Neural cell (in vitro differentiated cells): ENCODE measurements at regions not wholly inside any gene's neighbourhood (a gene's known extent, or its start where the extent isn't known, plus 50 kb on each side); places are given as distances from the start of the nearest gene placed in this dataset.

Source experiments
- H2AFZ ChIP-seq: fragments of 200-600, 300-800 bp; sonication (generic), shearing (Covaris generic); 2 replicates; pipeline ENCODE4 v1.6.0; 2014; ENCODE audit warnings: low read depth, mild to moderate bottlenecking, antibody characterized with exemption, low read length, moderate library complexity
- H3F3A ChIP-seq: fragments of 200-600 bp; shearing (Covaris generic); 2 replicates; pipeline ENCODE4 v1.6.1; 2016; ENCODE audit warnings: mild to moderate bottlenecking, moderate library complexity, mixed read lengths, antibody characterized with exemption, low read length; ENCODE audit not compliant: insufficient read depth, poor library complexity, severe bottlenecking
- H3K27ac ChIP-seq: fragments of 200-600, 300-800 bp; sonication (generic), shearing (Covaris generic); 2 replicates; pipeline ENCODE4 v1.5.1; 2014; ENCODE audit warnings: mild to moderate bottlenecking, low read length, moderate library complexity
- H3K27me3 ChIP-seq: fragments of 300-800, 200-600 bp; sonication (generic), shearing (Covaris generic); 2 replicates; pipeline ENCODE4 v1.6.0; 2014; ENCODE audit warnings: mild to moderate bottlenecking, low read depth, low read length, moderate library complexity; ENCODE audit not compliant: insufficient read depth
- H3K36me3 ChIP-seq: fragments of 300-800, 200-600 bp; sonication (generic), shearing (Covaris generic); 2 replicates; pipeline ENCODE4 v1.5.1; 2014; ENCODE audit warnings: mild to moderate bottlenecking, antibody characterized with exemption, low read length, moderate library complexity; ENCODE audit not compliant: insufficient read depth
- H3K4me2 ChIP-seq: fragments of 300-800, 200-600 bp; sonication (generic), shearing (Covaris generic); 2 replicates; pipeline ENCODE4 v1.6.0; 2014; ENCODE audit warnings: mild to moderate bottlenecking, low read length
- H3K4me3 ChIP-seq: fragments of 300-800, 200-600 bp; sonication (generic), shearing (Covaris generic); 2 replicates; pipeline ENCODE4 v1.5.1; 2014; ENCODE audit warnings: mild to moderate bottlenecking, low read length, moderate library complexity
- H3K79me2 ChIP-seq: fragments of 200-600 bp; shearing (Covaris generic); replicated peaks from 2 replicates; pipeline ENCODE4 v1.6.0; 2014; ENCODE audit warnings: mild to moderate bottlenecking, low read length, moderate library complexity; ENCODE audit not compliant: insufficient read depth
- H3K9ac ChIP-seq: fragments of 300-800, 200-600 bp; sonication (generic), shearing (Covaris generic); 2 replicates; pipeline ENCODE4 v1.6.1; 2016; ENCODE audit warnings: mild to moderate bottlenecking, low read length, mixed read lengths
- H3K9me2 ChIP-seq: fragments of 200-600 bp; shearing (Covaris generic); 2 replicates; pipeline ENCODE4 v1.6.1; 2016; ENCODE audit warnings: mild to moderate bottlenecking, low read length, mixed read lengths; ENCODE audit not compliant: insufficient read depth
- H3K9me3 ChIP-seq: fragments of 200-600, 300-800 bp; sonication (generic), shearing (Covaris generic); 2 replicates; pipeline ENCODE4 v1.6.1; 2016; ENCODE audit warnings: mild to moderate bottlenecking, mixed run types, low read length, moderate library complexity, mixed read lengths
- H4K20me1 ChIP-seq: fragments of 200-600 bp; shearing (Covaris generic); 2 replicates; pipeline ENCODE4 v1.6.1; 2016; ENCODE audit warnings: mild to moderate bottlenecking, mixed run types; ENCODE audit not compliant: insufficient read depth
- EP300 ChIP-seq: fragments of 450-650 bp; conservative IDR thresholded peaks from 2 replicates; pipeline ENCODE4 v1.6.1; 2014; ENCODE audit warnings: antibody characterized with exemption, mild to moderate bottlenecking, moderate library complexity; ENCODE audit not compliant: poor library complexity, severe bottlenecking
- EZH2 ChIP-seq: fragments of 200-600, 300-800 bp; shearing (Covaris generic), sonication (generic); IDR thresholded peaks from 2 replicates; pipeline ENCODE4 v1.6.1; 2014; ENCODE audit warnings: antibody characterized with exemption, low read length, borderline replicate concordance, mild to moderate bottlenecking; ENCODE audit not compliant: insufficient read depth, poor library complexity, severe bottlenecking
- MXI1 ChIP-seq: fragments of 450-650 bp; conservative IDR thresholded peaks from 2 replicates; pipeline ENCODE4 v1.6.1; 2014; ENCODE audit warnings: antibody characterized with exemption, mild to moderate bottlenecking; ENCODE audit not compliant: poor library complexity, severe bottlenecking
- POLR2AphosphoS5 ChIP-seq: IDR thresholded peaks from 2 replicates; pipeline ENCODE4 v1.6.1; 2012
- RAD21 ChIP-seq: fragments of 450-650 bp; conservative IDR thresholded peaks from 2 replicates; pipeline ENCODE4 v1.6.1; 2014; ENCODE audit warnings: antibody characterized with exemption, mild to moderate bottlenecking, moderate library complexity
- SMC3 ChIP-seq: fragments of 450-650 bp; conservative IDR thresholded peaks from 2 replicates; pipeline ENCODE4 v1.6.1; 2014; ENCODE audit warnings: antibody characterized with exemption, mild to moderate bottlenecking, moderate library complexity; ENCODE audit not compliant: poor library complexity
- TAF1 ChIP-seq: IDR thresholded peaks from 2 replicates; pipeline ENCODE4 v1.6.1; 2012; ENCODE audit warnings: low read depth
- TF ChIP-seq, protein P1 (sequence below): fragments of 450-650 bp; IDR thresholded peaks from 2 replicates; pipeline ENCODE4 v1.5.1; 2014; ENCODE audit warnings: antibody characterized with exemption, mild to moderate bottlenecking, moderate library complexity; ENCODE audit not compliant: poor library complexity, severe bottlenecking
- TF ChIP-seq, protein P2 (sequence below): IDR thresholded peaks from 2 replicates; pipeline ENCODE4 v1.6.1; 2012; ENCODE audit warnings: borderline replicate concordance

DNA sequence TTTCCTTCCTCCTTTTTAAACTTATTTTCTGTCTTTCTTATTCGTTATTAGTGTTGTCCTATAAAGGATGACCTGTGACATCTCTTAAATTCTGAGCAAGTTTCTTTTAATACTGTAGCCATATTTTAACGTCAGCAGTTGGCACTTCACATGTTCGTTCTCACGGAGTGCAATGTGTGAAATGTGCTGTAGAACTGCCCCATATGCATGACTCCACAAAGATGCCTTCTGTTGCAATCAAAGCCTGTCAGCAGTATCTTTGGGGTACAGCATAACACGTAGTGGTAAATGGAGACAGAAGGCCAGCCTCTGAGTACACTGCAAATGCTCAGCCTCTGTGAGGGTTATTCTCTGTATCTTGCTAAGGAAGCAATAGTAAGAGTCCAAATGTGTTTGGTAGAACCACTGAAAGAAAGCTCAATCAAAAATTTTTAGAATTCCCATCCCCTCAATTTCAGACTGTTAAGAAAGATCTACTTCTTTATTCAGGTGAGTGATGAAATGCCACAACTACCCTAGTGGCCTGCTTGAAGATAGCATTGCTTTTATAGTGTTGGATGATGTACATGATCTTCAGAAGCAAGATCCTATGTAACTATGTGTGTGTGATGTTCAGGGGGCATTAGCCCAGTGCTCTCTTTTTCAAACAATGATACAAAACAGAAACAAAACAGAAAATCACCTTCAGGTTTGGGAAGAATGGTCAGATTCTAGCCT, 277.7 kb downstream of the TMEM167A start:
- H3K9ac ChIP-seq: no peak overlapping the region
- H4K20me1 ChIP-seq: no peaks in the 10 kb centered on the region
- no peaks in the 10 kb centered on the region for H3K27me3 ChIP-seq
- no peak overlapping the region for H3K27ac ChIP-seq
- no peaks in the 10 kb centered on the region for H3F3A ChIP-seq
- no peak overlapping the region for H3K4me2 ChIP-seq
- H3K9me2 ChIP-seq: no peaks in the 10 kb centered on the region
- TF ChIP-seq, protein P1, sequence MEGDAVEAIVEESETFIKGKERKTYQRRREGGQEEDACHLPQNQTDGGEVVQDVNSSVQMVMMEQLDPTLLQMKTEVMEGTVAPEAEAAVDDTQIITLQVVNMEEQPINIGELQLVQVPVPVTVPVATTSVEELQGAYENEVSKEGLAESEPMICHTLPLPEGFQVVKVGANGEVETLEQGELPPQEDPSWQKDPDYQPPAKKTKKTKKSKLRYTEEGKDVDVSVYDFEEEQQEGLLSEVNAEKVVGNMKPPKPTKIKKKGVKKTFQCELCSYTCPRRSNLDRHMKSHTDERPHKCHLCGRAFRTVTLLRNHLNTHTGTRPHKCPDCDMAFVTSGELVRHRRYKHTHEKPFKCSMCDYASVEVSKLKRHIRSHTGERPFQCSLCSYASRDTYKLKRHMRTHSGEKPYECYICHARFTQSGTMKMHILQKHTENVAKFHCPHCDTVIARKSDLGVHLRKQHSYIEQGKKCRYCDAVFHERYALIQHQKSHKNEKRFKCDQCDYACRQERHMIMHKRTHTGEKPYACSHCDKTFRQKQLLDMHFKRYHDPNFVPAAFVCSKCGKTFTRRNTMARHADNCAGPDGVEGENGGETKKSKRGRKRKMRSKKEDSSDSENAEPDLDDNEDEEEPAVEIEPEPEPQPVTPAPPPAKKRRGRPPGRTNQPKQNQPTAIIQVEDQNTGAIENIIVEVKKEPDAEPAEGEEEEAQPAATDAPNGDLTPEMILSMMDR: no peak
- TF ChIP-seq POLR2AphosphoS5 (no peak), TAF1 (no peak), EZH2 (no peak), RAD21 (no peak), SMC3 (no peak), EP300 (no peak), MXI1 (no peak)
- TF ChIP-seq, protein P2, sequence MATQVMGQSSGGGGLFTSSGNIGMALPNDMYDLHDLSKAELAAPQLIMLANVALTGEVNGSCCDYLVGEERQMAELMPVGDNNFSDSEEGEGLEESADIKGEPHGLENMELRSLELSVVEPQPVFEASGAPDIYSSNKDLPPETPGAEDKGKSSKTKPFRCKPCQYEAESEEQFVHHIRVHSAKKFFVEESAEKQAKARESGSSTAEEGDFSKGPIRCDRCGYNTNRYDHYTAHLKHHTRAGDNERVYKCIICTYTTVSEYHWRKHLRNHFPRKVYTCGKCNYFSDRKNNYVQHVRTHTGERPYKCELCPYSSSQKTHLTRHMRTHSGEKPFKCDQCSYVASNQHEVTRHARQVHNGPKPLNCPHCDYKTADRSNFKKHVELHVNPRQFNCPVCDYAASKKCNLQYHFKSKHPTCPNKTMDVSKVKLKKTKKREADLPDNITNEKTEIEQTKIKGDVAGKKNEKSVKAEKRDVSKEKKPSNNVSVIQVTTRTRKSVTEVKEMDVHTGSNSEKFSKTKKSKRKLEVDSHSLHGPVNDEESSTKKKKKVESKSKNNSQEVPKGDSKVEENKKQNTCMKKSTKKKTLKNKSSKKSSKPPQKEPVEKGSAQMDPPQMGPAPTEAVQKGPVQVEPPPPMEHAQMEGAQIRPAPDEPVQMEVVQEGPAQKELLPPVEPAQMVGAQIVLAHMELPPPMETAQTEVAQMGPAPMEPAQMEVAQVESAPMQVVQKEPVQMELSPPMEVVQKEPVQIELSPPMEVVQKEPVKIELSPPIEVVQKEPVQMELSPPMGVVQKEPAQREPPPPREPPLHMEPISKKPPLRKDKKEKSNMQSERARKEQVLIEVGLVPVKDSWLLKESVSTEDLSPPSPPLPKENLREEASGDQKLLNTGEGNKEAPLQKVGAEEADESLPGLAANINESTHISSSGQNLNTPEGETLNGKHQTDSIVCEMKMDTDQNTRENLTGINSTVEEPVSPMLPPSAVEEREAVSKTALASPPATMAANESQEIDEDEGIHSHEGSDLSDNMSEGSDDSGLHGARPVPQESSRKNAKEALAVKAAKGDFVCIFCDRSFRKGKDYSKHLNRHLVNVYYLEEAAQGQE: no peak
- no peak overlapping the region for H3K4me3 ChIP-seq
- H3K9me3 ChIP-seq: no peaks in the 10 kb centered on the region
- H3K79me2 ChIP-seq: no peaks in the 10 kb centered on the region
- no peak overlapping the region for H2AFZ ChIP-seq
- H3K36me3 ChIP-seq: no peaks in the 10 kb centered on the region

DNA sequence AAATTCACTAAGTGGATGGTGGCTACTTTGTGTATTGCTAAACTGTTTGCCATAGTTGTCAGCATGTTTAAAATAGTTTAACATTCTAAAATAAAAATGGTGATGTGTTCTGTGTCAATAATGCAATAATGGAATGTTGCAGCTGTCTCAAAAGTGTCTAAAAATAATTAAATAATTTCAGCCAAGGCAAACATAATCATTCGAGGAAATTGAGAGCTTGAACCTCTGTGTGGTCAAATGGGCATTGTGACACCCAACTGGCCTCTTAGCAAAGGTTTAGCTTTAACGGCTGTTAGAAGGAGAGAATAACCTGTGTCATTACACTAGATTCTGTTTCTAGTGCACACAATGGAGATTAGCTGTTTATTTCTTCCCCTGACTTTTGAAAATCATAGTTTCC, 278.5 kb downstream of the TMEM167A start:
- Histone ChIP-seq H2AFZ (no peak overlapping the region), H3F3A (no peaks in the 10 kb centered on the region), H3K27ac (no peak overlapping the region), H3K4me3 (no peak overlapping the region), H3K9ac (no peak overlapping the region), H3K9me2 (no peaks in the 10 kb centered on the region), H3K79me2 (no peaks in the 10 kb centered on the region), H3K9me3 (no peaks in the 10 kb centered on the region), H3K36me3 (no peaks in the 10 kb centered on the region), H4K20me1 (no peaks in the 10 kb centered on the region), H3K4me2 (no peak overlapping the region), H3K27me3 (no peaks in the 10 kb centered on the region)
- no peak for TF ChIP-seq TAF1
